Effector CD8-positive, alpha-beta T cell (primary cell): ENCODE measurements at regions not wholly inside any gene's neighbourhood (a gene's known extent, or its start where the extent isn't known, plus 50 kb on each side); places are given as distances from the start of the nearest gene placed in this dataset.

Experiments
- DNase-seq: peaks from one replicate; lab custom pipeline; 2025; lab: John Stamatoyannopoulos, UW

- DNase-seq: no peak
Observed at GRCh38 chr10:3691482-3691881, 93.5 kb downstream of the KLF6 start.

GRCh38 chr10:3689871-3690510, 95.0 kb downstream of the KLF6 start:
- DNase-seq: no peak

DNA sequence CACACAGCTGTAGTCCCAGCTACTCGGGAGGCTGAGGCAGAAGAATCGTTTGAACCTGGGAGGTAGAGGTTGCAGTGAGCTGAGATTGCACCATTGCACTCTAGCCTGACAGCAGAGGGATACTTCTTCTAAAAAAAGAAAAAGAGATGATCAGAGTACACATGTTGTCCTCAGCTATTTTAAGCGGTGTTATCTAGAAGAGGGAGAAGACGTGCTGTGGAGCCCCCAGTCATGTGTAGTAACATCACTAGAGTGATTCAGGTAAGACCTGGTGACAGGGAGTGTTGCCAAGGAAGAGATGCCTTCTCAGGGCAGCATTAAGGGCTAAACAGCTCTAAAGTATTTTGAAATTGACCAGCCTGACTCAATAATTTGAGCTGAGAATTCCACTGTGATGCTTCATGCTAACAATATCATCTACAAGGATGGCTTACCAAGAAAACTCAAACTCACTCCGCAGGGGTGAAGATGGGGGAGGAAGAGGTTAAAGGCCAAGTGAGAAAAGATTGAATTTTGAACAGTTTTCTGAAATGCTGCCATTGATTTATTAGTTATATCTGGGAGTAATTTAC, 97.4 kb downstream of the KLF6 start:
- no peak for DNase-seq

DNA sequence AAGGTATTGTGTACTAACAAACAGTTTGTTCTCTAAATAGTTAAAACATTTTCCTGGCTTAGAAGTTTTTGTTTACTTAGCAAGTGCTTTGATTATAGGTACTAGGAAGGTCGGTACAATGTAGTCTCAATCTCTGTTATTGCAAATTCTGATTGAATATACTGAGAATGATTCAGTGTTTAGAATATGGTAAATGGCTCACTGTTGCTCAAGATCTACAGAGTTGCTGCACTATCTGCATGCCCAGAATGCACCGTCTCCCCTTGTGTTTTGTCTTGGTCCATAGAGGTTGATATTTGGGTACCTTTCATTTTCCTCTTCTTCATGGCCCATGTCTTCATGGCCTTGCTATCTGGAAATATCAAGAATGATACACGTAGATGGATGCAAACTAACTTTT, 99.6 kb downstream of the KLF6 start:
- DNase-seq: no peak

DNA sequence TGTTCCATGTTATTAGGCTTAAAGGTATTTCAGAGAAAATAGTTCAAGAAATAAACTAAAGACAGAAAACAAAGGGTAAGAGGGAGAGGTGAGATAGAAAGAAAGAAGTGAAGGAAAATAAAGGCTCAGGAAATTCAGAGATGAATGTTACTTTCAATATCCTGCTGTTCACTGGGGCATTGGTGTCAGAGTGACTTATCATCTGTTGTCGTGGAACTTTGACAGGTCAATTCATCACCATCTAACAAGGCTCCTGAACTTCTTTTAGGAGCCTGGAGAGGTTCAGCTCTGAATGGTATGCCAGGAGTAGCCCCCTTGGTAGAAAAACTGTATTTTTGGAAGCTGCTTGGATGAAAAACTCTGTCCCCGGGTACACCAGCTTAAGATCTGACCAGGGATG, 100.1 kb downstream of the KLF6 start:
- no peak for DNase-seq

GRCh38 chr10:3683560-3683959, 101.4 kb downstream of the KLF6 start:
- no peak for DNase-seq

DNA sequence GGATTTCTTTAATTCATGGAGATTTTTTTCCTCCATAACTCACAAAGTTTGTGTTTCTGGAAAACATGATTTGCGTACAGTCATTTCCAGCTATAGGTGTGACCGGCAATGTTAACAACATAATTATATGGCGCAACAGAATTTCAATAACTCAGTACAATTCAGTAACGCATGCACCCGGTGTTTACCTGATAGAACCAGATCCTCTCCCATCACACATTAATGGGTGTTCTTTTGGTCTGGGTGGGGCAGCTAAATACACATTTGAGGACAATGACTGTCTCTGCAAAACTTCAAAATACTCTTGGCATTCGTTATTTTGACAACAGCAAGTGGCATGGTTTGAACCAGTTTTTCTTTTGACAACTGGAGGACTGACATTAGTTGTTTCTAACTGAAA, 102.3 kb downstream of the KLF6 start:
- DNase-seq: no peak

DNA sequence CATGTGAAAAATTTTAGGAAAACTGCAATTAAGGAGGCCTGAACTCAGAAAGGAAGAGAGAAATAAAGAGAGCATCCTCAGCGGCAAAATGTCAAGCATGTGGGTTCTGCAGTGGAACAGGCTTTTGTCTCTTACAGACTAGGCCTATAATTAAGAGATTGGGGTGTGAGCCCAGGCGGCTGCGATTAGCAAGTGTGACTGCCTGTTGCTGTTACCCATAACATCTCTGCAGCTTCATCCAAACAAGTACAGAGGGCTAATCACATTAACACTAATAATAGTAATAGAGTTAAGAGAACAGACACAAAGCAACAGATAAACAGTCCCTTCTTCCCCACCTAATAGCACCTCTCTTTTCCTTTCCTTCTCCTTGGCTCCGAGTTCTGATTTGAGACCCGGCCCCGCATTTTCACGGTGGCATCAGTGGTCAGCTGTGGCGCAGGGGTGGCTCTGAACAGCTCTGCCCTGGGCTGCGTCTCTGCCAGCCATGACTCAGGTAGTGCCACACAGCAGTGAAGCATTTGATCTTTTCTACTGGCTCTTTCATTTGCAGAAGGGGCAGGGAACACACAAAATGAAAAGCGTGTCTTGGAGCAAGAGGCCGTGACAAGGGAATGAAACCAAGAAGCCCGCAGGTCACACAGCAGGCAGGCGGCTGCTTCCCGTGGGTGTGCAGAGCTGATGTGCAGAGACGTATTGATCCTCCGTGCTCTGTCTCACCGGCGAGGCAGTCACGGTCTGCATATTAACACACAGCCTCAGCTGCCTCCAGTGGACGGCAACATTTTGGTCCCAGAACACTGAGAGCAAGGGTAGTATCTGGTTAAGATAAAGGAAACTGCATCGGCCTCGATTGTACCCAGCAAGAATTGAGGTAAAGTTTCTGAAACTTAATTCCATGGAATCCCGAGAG, 103.1 kb downstream of the KLF6 start:
- DNase-seq: no peak

- no peak for DNase-seq
Observed at GRCh38 chr10:3679950-3680629, 104.9 kb downstream of the KLF6 start.

DNA sequence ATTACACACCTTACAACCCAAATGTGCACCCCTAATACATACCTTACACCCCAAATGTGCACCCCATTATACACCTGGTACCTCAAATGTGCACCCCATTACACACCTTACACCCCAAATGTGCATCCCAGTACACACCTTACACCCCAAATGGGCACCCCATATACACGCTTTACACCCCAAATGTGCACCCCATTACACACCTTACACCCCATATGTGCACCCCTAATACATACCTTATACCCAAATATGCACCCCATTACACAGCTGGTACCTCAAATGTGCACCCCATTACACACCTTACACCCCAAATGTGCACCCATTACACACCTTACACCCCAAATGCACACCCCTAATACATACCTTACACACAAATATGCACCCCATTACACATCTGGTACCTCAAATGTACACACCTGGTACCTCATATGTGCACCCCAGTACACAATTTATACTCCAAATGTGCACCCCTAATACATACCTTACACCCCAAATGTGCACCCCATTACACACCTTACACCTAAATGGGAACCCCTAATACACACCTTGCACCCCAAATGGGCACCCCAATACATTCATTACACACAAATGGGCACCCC, 106.3 kb downstream of the KLF6 start:
- no peak for DNase-seq

DNA sequence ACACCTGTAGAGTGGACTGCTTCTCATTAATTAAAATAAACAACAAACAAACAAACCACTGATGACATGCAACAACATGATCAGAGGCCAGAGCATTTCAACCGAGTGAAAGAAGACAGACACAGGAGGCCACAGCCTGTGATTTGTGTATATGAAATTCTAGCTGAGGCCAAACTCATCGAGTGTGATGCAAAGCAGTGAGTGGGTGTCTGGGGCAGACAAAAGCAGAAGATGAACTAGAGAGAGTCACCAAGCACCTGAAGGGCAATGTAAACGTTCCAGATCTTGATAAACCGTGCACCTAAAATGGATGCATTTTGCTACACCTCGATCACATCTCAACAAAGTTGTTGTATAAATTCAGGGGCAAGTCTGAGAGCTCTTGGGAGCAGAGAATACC, 108.4 kb downstream of the KLF6 start:
- no peak for DNase-seq

GRCh38 chr10:3672220-3672619, 112.8 kb downstream of the KLF6 start:
- no peak for DNase-seq

DNA sequence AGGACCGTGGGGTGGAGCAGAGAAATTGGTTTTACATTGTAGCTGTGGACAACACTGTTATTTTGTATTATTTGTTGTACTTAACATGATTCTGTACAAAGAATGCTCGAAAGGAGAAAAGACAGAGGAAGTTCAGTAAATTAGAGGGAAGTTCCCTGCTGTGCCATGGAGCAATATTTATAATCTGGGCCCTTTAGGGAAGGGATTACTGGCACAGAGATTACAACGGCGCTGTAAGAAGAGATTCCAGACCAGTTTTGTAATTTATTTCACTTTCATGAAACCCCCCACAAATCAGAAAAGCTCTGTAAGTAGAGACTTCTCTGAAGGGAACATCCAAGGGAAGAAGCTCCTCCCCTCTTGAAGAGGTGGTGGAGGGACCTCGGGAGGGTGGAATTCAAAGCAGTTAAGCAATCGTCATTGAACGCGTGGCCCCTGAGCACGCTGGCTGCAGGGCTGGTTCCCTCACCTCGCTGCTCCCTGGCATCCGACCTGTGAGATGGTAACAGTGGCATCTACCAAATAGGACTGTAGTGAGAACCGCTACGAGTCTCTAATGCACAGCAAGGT, 113.5 kb downstream of the KLF6 start:
- DNase-seq: no peak

- DNase-seq: no peak
Observed at GRCh38 chr10:3668966-3669330, 116.1 kb downstream of the KLF6 start.

- DNase-seq: peak; percentile 27
Observed at GRCh38 chr10:3668276-3668965, 116.6 kb downstream of the KLF6 start.

DNA sequence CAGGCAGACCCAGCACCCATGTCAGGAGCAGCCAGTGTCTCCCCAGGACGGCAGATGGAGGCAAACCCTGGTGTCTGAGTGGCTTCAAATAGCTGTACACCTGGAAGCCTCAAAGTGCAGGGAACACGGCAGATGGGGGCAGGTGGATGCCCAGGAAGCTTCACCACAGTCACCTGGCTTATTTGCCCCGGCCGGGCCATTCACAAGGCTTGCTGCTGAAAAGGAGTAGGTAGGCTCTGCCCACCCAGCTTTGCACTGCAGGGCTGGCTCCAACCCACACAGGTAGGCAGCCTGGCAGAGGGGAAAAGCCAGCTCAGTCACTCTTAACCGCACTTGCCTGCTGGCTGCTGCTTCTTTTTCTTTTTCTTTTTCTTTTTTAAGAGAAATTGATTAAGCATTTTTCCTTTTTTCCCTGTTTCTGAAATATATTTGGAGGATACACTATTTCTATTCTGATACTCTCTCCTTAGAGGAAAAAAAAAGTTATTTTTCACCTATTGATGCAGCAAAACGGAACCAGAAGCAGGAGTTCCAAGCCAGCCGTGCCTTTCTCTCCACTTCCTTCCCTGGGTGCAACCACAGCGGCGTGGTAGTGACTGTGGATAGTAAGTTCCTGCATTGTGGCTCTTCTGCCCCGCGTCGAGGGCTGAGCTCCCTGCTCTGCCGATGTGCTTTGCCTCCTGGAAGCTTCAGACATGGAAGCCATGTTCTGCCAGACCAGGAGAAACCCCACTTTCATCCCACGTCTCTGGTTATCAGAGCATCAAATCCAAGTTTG, 118.3 kb downstream of the KLF6 start:
- no peak for DNase-seq

DNA sequence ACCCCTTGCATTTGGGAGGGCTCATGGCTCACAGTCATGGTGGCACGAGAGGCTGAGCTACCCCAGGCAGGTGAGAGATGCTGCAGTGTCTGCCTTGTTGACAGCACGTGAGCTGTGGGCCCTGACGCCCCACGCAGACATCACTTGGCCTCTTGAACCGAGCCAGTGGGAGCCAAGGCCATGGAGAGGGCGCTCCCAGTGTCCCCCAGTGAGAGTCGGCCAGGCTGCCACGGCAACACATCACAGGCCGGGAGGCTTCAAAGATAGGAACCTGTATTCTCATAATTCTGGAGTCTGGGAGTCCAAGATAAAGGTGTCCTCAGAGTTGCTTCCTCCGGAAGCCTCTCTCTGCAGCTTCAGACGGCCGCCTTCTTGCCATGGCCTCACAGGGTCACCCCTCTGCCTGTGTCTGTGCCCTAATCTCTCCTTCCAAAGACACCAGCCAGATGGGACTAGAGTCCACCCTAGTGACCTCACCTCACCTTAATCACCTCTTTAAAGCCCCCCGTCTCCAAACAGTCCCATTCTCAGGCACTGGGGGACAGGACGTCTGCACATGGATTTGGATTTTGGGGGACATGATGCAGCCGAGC, 119.6 kb downstream of the KLF6 start:
- no peak for DNase-seq

DNA sequence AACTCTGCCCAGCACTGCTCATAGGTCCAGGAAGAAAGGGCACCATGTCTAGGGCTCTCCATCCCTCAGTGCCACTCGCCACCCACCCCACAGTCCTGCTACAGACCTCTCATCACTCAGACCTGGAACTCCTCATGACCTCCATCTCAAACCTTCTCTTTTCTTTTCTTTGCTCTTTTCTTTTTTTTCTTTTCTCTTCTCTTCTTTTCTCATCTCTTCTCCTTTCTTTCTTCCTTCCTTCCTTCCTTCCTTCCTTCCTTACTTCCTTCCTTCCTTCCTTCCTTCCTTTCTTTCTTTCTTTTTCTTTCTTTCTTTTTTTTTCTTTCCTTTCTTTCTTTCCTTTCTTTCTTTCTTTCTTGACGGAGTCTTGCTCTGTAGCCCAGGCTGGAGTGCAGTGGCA, 122.2 kb downstream of the KLF6 start:
- DNase-seq: no peak

DNA sequence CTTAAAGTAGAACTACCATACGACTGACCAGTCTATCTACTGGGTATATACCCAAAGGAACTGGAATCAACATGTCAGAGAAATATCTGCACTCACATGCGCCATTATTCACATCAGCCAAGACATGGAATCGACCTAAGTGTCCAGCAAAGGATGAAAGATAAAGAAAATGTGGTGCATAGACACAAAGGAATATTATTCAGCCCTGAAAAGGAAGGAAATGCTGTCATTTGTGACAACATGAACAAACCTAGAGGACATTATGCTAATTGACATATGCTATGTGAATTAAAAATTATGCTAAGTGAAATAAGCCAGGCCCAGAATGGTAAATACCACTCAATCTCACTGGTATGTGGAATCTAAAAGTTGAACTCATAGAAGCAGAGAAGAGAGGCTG, 123.7 kb downstream of the KLF6 start:
- DNase-seq: no peak

DNA sequence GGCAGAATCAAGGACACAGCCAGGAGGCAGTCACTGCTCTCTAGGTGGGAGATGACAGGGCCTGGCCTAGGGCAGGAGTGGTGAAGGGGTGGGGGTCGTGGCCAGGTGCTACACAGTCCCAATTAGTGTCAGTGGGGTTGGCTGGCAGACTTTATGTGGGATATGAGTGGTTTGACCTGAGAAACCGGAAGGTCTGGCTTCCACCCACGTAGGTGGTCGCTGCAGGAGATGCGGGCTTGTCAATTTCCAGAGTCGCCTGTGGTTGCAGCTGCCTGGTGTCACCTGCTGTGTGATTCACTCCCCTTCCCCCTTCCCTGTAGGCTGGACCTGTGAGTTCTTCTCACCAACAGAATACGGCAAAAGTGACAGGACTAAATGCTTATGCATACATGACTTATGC, 124.3 kb downstream of the KLF6 start:
- DNase-seq: no peak
